GM23338 (cell line): ENCODE measurements at regions not wholly inside any gene's neighbourhood (a gene's known extent, or its start where the extent isn't known, plus 50 kb on each side); places are given as distances from the start of the nearest gene placed in this dataset.

Experiments used
- ATAC-seq: fragments of 200-7000 bp; cut with Tn5 transposase; 3 replicates; pipeline ENCODE4 v1.9.1; 2020
- DNase-seq: peaks from one replicate; pipeline ENCODE4 v3.0.0-alpha.2; 2015; ENCODE audit warnings: low spot score
- H2AFZ ChIP-seq: fragments of 200-600 bp; sonication (generic); 2 replicates; pipeline ENCODE4 v1.8.0; 2016; ENCODE audit warnings: antibody characterized with exemption, mild to moderate bottlenecking, moderate library complexity
- H3F3A ChIP-seq: fragments of 200-600 bp; sonication (generic); replicated peaks from 2 replicates; pipeline ENCODE4 v1.8.0; 2017; ENCODE audit warnings: antibody characterized with exemption, mixed run types, low read depth
- H3K27ac ChIP-seq: fragments of 200-600 bp; sonication (generic); 2 replicates; pipeline ENCODE4 v1.6.1; 2016; ENCODE audit warnings: low read depth
- H3K27me3 ChIP-seq: fragments of 200-600 bp; sonication (generic); 2 replicates; pipeline ENCODE4 v1.8.0; 2016; ENCODE audit warnings: mild to moderate bottlenecking, mixed run types, moderate library complexity; ENCODE audit not compliant: insufficient read depth
- H3K36me3 ChIP-seq: fragments of 200-600 bp; sonication (generic); 2 replicates; pipeline ENCODE4 v1.8.0; 2016; ENCODE audit warnings: mild to moderate bottlenecking; ENCODE audit not compliant: insufficient read depth
- H3K4me1 ChIP-seq: fragments of 200-600 bp; sonication (generic); 2 replicates; pipeline ENCODE4 v1.8.0; 2016; ENCODE audit warnings: mild to moderate bottlenecking, moderate library complexity; ENCODE audit not compliant: insufficient read depth
- H3K4me2 ChIP-seq: fragments of 200-600 bp; sonication (generic); 2 replicates; pipeline ENCODE4 v1.7.1; 2017; ENCODE audit warnings: mixed run types
- H3K4me3 ChIP-seq: fragments of 200-600 bp; sonication (generic); 2 replicates; pipeline ENCODE4 v1.6.1; 2016; ENCODE audit warnings: mixed run types
- H3K79me2 ChIP-seq: fragments of 200-600 bp; sonication (generic); replicated peaks from 2 replicates; pipeline ENCODE4 v1.8.0; 2017; ENCODE audit warnings: mild to moderate bottlenecking; ENCODE audit not compliant: insufficient read depth
- H3K9me2 ChIP-seq: fragments of 200-600 bp; sonication (generic); 2 replicates; pipeline ENCODE4 v1.8.0; 2017; ENCODE audit not compliant: insufficient read depth
- H4K20me1 ChIP-seq: fragments of 200-600 bp; sonication (generic); replicated peaks from 2 replicates; pipeline ENCODE4 v1.8.0; 2017; ENCODE audit warnings: mild to moderate bottlenecking; ENCODE audit not compliant: insufficient read depth
- H3K27ac Mint-ChIP-seq: 2 replicates; pipeline ENCODE4 v1.8.0; 2020; ENCODE audit warnings: inconsistent platforms, mild to moderate bottlenecking, moderate library complexity, mixed read lengths
- H3K27me3 Mint-ChIP-seq: 3 replicates; pipeline ENCODE4 v1.8.0; 2022; ENCODE audit warnings: low read depth, mild to moderate bottlenecking, moderate library complexity, mixed read lengths, inconsistent platforms; ENCODE audit not compliant: insufficient read depth, poor library complexity
- H3K36me3 Mint-ChIP-seq: 3 replicates; pipeline ENCODE4 v1.8.0; 2021; ENCODE audit warnings: low read depth, mild to moderate bottlenecking, inconsistent platforms, moderate library complexity, mixed read lengths
- H3K4me1 Mint-ChIP-seq: 3 replicates; pipeline ENCODE4 v1.8.0; 2020; ENCODE audit warnings: mild to moderate bottlenecking, inconsistent platforms, mixed read lengths
- H3K4me3 Mint-ChIP-seq: 3 replicates; pipeline ENCODE4 v1.8.0; 2021; ENCODE audit warnings: moderate library complexity, mild to moderate bottlenecking, inconsistent platforms, mixed read lengths
- H3K9me3 Mint-ChIP-seq: 3 replicates; pipeline ENCODE4 v1.8.0; 2020; ENCODE audit warnings: moderate library complexity, mild to moderate bottlenecking, inconsistent platforms, mixed read lengths
- CREB1 ChIP-seq: fragments of 250-450 bp; sonication (Bioruptor Pico); IDR thresholded peaks from 2 replicates; pipeline ENCODE4 v1.5.0; 2020; ENCODE audit warnings: low read depth, mild to moderate bottlenecking, moderate library complexity
- CTCF ChIP-seq, 2 experiments: fragments of 200-600 bp in 1 of 2; sonication (generic) in 1 of 2; conservative IDR thresholded peaks; 2 replicates each; pipeline versions ENCODE4 v1.5.1 to v1.6.1; 2016 to 2017; ENCODE audit warnings: antibody characterized with exemption in 2 of 2, low read depth in 2 of 2, mild to moderate bottlenecking in 2 of 2, moderate library complexity in 1 of 2
- ETS1 ChIP-seq: IDR thresholded peaks from 2 replicates; pipeline ENCODE4 v1.6.1; 2016; ENCODE audit warnings: antibody characterized with exemption
- EZH2 ChIP-seq: fragments of 200-600 bp; sonication (generic); IDR thresholded peaks from one replicate; pipeline ENCODE4 v1.8.0; 2017; ENCODE audit warnings: antibody characterized with exemption, mild to moderate bottlenecking, low read depth; ENCODE audit not compliant: unreplicated experiment
- EZH2phosphoT487 ChIP-seq: fragments of 200-600 bp; sonication (generic); IDR thresholded peaks from one replicate; pipeline ENCODE4 v1.8.1; 2018; ENCODE audit warnings: antibody characterized with exemption; ENCODE audit not compliant: unreplicated experiment
- JUNB ChIP-seq: IDR thresholded peaks from one replicate; pipeline ENCODE4 v1.6.1; 2016; ENCODE audit warnings: antibody characterized with exemption; ENCODE audit not compliant: unreplicated experiment
- NANOG ChIP-seq: IDR thresholded peaks from 2 replicates; pipeline ENCODE4 v1.6.1; 2016; ENCODE audit warnings: antibody characterized with exemption, borderline replicate concordance
- POLR2AphosphoS5 ChIP-seq: IDR thresholded peaks from 2 replicates; pipeline ENCODE4 v1.6.1; 2016; ENCODE audit warnings: antibody characterized with exemption, low read depth
- REST ChIP-seq: IDR thresholded peaks from one replicate; pipeline ENCODE4 v1.6.1; 2018; ENCODE audit warnings: antibody characterized with exemption; ENCODE audit not compliant: unreplicated experiment
- STAT1 ChIP-seq: IDR thresholded peaks from one replicate; pipeline ENCODE4 v1.6.1; 2016; ENCODE audit warnings: antibody characterized with exemption; ENCODE audit not compliant: unreplicated experiment
- ZNF114 ChIP-seq: fragments of 250-450 bp; sonication (Bioruptor Pico); IDR thresholded peaks from 2 replicates; pipeline ENCODE4 v1.5.0; 2020; ENCODE audit warnings: mild to moderate bottlenecking, moderate library complexity
- ZNF331 ChIP-seq: fragments of 250-450 bp; sonication (Bioruptor Pico); IDR thresholded peaks from 2 replicates; pipeline ENCODE4 v1.5.0; 2020; ENCODE audit warnings: low read depth, mild to moderate bottlenecking, moderate library complexity
- ZNF462 ChIP-seq: fragments of 250-450 bp; sonication (Bioruptor Pico); IDR thresholded peaks from 2 replicates; pipeline ENCODE4 v1.5.0; 2020; ENCODE audit warnings: mild to moderate bottlenecking, moderate library complexity

- Mint-ChIP-seq H3K27ac (no peak overlapping the region), H3K36me3 (no peaks in the 10 kb centered on the region), H3K27me3 (no peaks in the 10 kb centered on the region), H3K9me3 (peaks cover 3% of the 10 kb centered on the region; the same call in 1 of the 3 replicates), H3K4me3 (no peak overlapping the region), H3K4me1 (peaks cover 10% of the 10 kb centered on the region)
- no peaks in the 10 kb centered on the region for H3K4me1 ChIP-seq
- no peak overlapping the region for H3K27ac ChIP-seq
- no peaks in the 10 kb centered on the region for H3K79me2 ChIP-seq
- H3K36me3 ChIP-seq, result no peaks in the 10 kb centered on the region
- no peak overlapping the region for H3K4me2 ChIP-seq
- DNase-seq (no peak), ATAC-seq (no peak)
- H4K20me1 ChIP-seq, result no peaks in the 10 kb centered on the region
- H3K27me3 ChIP-seq, result no peaks in the 10 kb centered on the region
- no peaks in the 10 kb centered on the region for H3F3A ChIP-seq
- no peak for TF ChIP-seq ZNF462 (CRISPR knock-in tag)
- TF ChIP-seq CREB1 (CRISPR knock-in tag), result no peak
- TF ChIP-seq POLR2AphosphoS5, result no peak
- TF ChIP-seq NANOG, result no peak
- TF ChIP-seq ZNF114 (CRISPR knock-in tag), result no peak
- TF ChIP-seq ZNF331 (CRISPR knock-in tag), result no peak
- TF ChIP-seq CTCF (conservative IDR thresholded peaks at IDR 0.05; ENCODE audit: low read depth in 2 of 2), result no peak
- no peak for TF ChIP-seq ETS1
- no peak for TF ChIP-seq STAT1
- TF ChIP-seq EZH2, result no peak
- no peak for TF ChIP-seq REST
- no peak for TF ChIP-seq JUNB
- TF ChIP-seq EZH2phosphoT487, result no peak
- H2AFZ ChIP-seq, result no peak overlapping the region
- no peak overlapping the region for H3K4me3 ChIP-seq
- 0 out of 2 replicates have a peak, but pooled peaks cover 10% of the 10 kb centered on the region for H3K9me2 ChIP-seq
These were observed 461.4 kb upstream of the TSHZ3 start for GRCh38 chr19:31810536-31811109.
